ENCODE measurements at regions not wholly inside any gene's neighbourhood (a gene's known extent, or its start where the extent isn't known, plus 50 kb on each side); places are given as distances from the start of the nearest gene placed in this dataset.

- no peak overlapping the region for H3K23ac ChIP-seq (ENCODE audit: insufficient read length, low read depth, low read length)
Observed at GRCh38 chr12:17778242-17778641, 311.8 kb downstream of the RERGL start.

More at GRCh38 chr12:17778242-17778641, 311.8 kb downstream of the RERGL start:
- Histone ChIP-seq H2BK15ac (ENCODE audit: low read depth, low read length) (no peak overlapping the region), H3K27me3 (ENCODE audit: insufficient read depth, low read length) (no peaks in the 10 kb centered on the region), H3K79me1 (ENCODE audit: insufficient read depth, low read depth, low read length, poor library complexity, severe bottlenecking) (no peaks in the 10 kb centered on the region), H3K56ac (ENCODE audit: insufficient read length, low read depth, low read length) (no peak overlapping the region), H3K4ac (ENCODE audit: low read depth, low read length) (no peak overlapping the region), H2BK12ac (ENCODE audit: insufficient read length, low read depth, low read length) (no peak overlapping the region), H2AK5ac (ENCODE audit: insufficient read length, low read length) (no peak overlapping the region), H3K9ac (ENCODE audit: extremely low read depth, insufficient read length, low read length) (no peak overlapping the region), H3K23me2 (ENCODE audit: insufficient read length, low read depth, low read length, poor library complexity, severe bottlenecking) (no peaks in the 10 kb centered on the region), H2BK20ac (ENCODE audit: low read depth, low read length, poor library complexity, severe bottlenecking) (no peak overlapping the region), H3K79me2 (ENCODE audit: insufficient read depth, low read length) (no peaks in the 10 kb centered on the region), H2AFZ (ENCODE audit: low read length) (no peak overlapping the region), H4K91ac (ENCODE audit: insufficient read length, low read depth, low read length) (no peak overlapping the region), H3K4me2 (ENCODE audit: insufficient read depth, insufficient read length, low read length) (no peak overlapping the region), H4K5ac (ENCODE audit: insufficient read length, low read depth, low read length) (no peak overlapping the region), H3K18ac (ENCODE audit: insufficient read length, low read depth, low read length) (no peak overlapping the region), H3K14ac (ENCODE audit: insufficient read depth, low read length) (no peak overlapping the region), H3K9me3 (ENCODE audit: control insufficient read depth, low read depth, low read length) (no peaks in the 10 kb centered on the region), H3K4me1 (ENCODE audit: insufficient read depth, low read length) (no peaks in the 10 kb centered on the region), H4K8ac (replicated peaks; ENCODE audit: insufficient read length, low read depth, low read length) (no peak overlapping the region), H3T11ph (ENCODE audit: low read length) (no peak overlapping the region), H2BK5ac (ENCODE audit: insufficient read length, low read length) (no peak overlapping the region), H2BK120ac (ENCODE audit: low read depth, low read length, poor library complexity, severe bottlenecking) (no peak overlapping the region), H4K20me1 (ENCODE audit: control insufficient read depth, insufficient read depth, insufficient read length) (no peaks in the 10 kb centered on the region), H3K27ac (ENCODE audit: insufficient read length, low read depth, low read length) (no peak overlapping the region)
- no peak for TF ChIP-seq CTCF (conservative IDR thresholded peaks at IDR 0.05)
- Mint-ChIP-seq H3K4me3 (no peak overlapping the region), H3K4me1 (no peaks in the 10 kb centered on the region), H3K36me3 (ENCODE audit: insufficient read depth in 1 of 3, low read depth in 3 of 3) (peaks cover 3 to 12% (median 6%) of the 10 kb centered on the region in 3 experiments; a peak in 6 of 7 replicates), H3K27me3 (ENCODE audit: low read depth) (no peaks in the 10 kb centered on the region), H3K27ac (no peak overlapping the region; a peak in 1 of 7 replicates), H3K9me3 (peaks cover 4 to 14% of the 10 kb centered on the region in 2 experiments; a peak in 4 of 5 replicates)
- DNase-seq = no peak
